HepG2 (cell line): ENCODE measurements at regions not wholly inside any gene's neighbourhood (a gene's known extent, or its start where the extent isn't known, plus 50 kb on each side); places are given as distances from the start of the nearest gene placed in this dataset.
"Not testable (repeated sequence)": the region's sequence is repeated elsewhere in the genome, so short reads cannot be mapped to it uniquely, and the experiment has no call there.

Experiments used
- DNMT3B ChIP-seq: conservative IDR thresholded peaks from 2 replicates; pipeline ENCODE4 v1.6.1; 2016; ENCODE audit warnings: missing biosample characterization, control low read depth
- ERF ChIP-seq: IDR thresholded peaks from 2 replicates; pipeline ENCODE4 v1.6.1; 2018; ENCODE audit warnings: missing biosample characterization, missing genetic modification reagents
- FOXP1 ChIP-seq, 2 experiments: fragments of 450-650 bp in 1 of 2; IDR thresholded peaks; 2 replicates each; pipeline ENCODE4 v1.6.1; 2017 to 2018; ENCODE audit warnings: antibody characterized with exemption in 1 of 2
- HOXD1 ChIP-seq: sonication (generic); formaldehyde crosslinking; IDR thresholded peaks from 2 replicates; pipeline ENCODE4 v1.5.0; 2020; ENCODE audit warnings: missing genetic modification reagents
- PHF8 ChIP-seq: sonication (generic); formaldehyde crosslinking; IDR thresholded peaks from 2 replicates; pipeline ENCODE4 v1.5.0; 2020; ENCODE audit warnings: missing genetic modification reagents
- POLR2G ChIP-seq: fragments of 200-400 bp; formaldehyde crosslinking; IDR thresholded peaks from 2 replicates; pipeline ENCODE4 v1.6.1; 2018; ENCODE audit warnings: mild to moderate bottlenecking, low read depth, low read length, moderate library complexity
- SALL1 ChIP-seq: sonication (generic); formaldehyde crosslinking; IDR thresholded peaks from 2 replicates; pipeline ENCODE4 v1.8.0; 2022; ENCODE audit warnings: mild to moderate bottlenecking, missing genetic modification reagents
- SP2 ChIP-seq: sonication (generic); formaldehyde crosslinking; IDR thresholded peaks from 2 replicates; pipeline ENCODE4 v1.5.1; 2020; ENCODE audit warnings: mild to moderate bottlenecking, missing genetic modification reagents
- TOPORS ChIP-seq: sonication (generic); formaldehyde crosslinking; IDR thresholded peaks from 2 replicates; pipeline ENCODE4 v1.8.0; 2023; ENCODE audit warnings: mild to moderate bottlenecking, missing genetic modification reagents
- YEATS4 ChIP-seq: sonication (generic); formaldehyde crosslinking; IDR thresholded peaks from 2 replicates; pipeline ENCODE4 v1.4.0; 2020; ENCODE audit warnings: missing genetic modification reagents, borderline replicate concordance
- ZNF263 ChIP-seq: sonication (generic); formaldehyde crosslinking; IDR thresholded peaks from 2 replicates; pipeline ENCODE4 v1.4.0; 2020; ENCODE audit warnings: missing genetic modification reagents
- ZNF343 ChIP-seq: sonication (generic); formaldehyde crosslinking; IDR thresholded peaks from 2 replicates; pipeline ENCODE4 v1.4.0; 2020; ENCODE audit warnings: mild to moderate bottlenecking, missing genetic modification reagents
- ZNF629 ChIP-seq: sonication (generic); formaldehyde crosslinking; conservative IDR thresholded peaks from 2 replicates; pipeline ENCODE4 v1.5.0; 2020; ENCODE audit warnings: missing genetic modification reagents
- ZNF775 ChIP-seq: sonication (generic); formaldehyde crosslinking; IDR thresholded peaks from 2 replicates; pipeline ENCODE4 v1.4.0; 2020; ENCODE audit warnings: missing genetic modification reagents, mild to moderate bottlenecking, moderate library complexity, borderline replicate concordance
- ZNF777 ChIP-seq: sonication (generic); formaldehyde crosslinking; IDR thresholded peaks from 2 replicates; pipeline ENCODE4 v1.4.0; 2020; ENCODE audit warnings: missing genetic modification reagents
- ZSCAN31 ChIP-seq: sonication (generic); formaldehyde crosslinking; IDR thresholded peaks from 2 replicates; pipeline ENCODE4 v1.5.0; 2020; ENCODE audit warnings: low read depth, mild to moderate bottlenecking, missing genetic modification reagents
- ZZZ3 ChIP-seq: sonication (generic); formaldehyde crosslinking; IDR thresholded peaks from 2 replicates; pipeline ENCODE4 v1.4.0; 2020; ENCODE audit warnings: missing genetic modification reagents, mild to moderate bottlenecking, borderline replicate concordance
- TF ChIP-seq, protein P1 (sequence below): IDR thresholded peaks from 2 replicates; pipeline ENCODE4 v1.6.1; 2018; ENCODE audit warnings: missing genetic modification reagents
- TF ChIP-seq, protein P2 (sequence below): sonication (generic); formaldehyde crosslinking; IDR thresholded peaks from 2 replicates; pipeline ENCODE4 v1.5.0; 2020; ENCODE audit warnings: missing genetic modification reagents
- TF ChIP-seq, protein P3 (sequence below): sonication (generic); formaldehyde crosslinking; IDR thresholded peaks from 2 replicates; pipeline ENCODE4 v1.5.0; 2020; ENCODE audit warnings: missing genetic modification reagents, mild to moderate bottlenecking, borderline replicate concordance
- TF ChIP-seq, protein P4 (sequence below): sonication (generic); formaldehyde crosslinking; IDR thresholded peaks from 2 replicates; pipeline ENCODE4 v1.4.0; 2020; ENCODE audit warnings: missing genetic modification reagents
- TF ChIP-seq, protein P5 (sequence below): sonication (generic); formaldehyde crosslinking; conservative IDR thresholded peaks from 2 replicates; pipeline ENCODE4 v1.8.0; 2022; ENCODE audit warnings: mild to moderate bottlenecking, moderate library complexity, missing genetic modification reagents
- TF ChIP-seq, protein P6 (sequence below): IDR thresholded peaks from 2 replicates; pipeline ENCODE4 v1.6.1; 2016

DNA sequence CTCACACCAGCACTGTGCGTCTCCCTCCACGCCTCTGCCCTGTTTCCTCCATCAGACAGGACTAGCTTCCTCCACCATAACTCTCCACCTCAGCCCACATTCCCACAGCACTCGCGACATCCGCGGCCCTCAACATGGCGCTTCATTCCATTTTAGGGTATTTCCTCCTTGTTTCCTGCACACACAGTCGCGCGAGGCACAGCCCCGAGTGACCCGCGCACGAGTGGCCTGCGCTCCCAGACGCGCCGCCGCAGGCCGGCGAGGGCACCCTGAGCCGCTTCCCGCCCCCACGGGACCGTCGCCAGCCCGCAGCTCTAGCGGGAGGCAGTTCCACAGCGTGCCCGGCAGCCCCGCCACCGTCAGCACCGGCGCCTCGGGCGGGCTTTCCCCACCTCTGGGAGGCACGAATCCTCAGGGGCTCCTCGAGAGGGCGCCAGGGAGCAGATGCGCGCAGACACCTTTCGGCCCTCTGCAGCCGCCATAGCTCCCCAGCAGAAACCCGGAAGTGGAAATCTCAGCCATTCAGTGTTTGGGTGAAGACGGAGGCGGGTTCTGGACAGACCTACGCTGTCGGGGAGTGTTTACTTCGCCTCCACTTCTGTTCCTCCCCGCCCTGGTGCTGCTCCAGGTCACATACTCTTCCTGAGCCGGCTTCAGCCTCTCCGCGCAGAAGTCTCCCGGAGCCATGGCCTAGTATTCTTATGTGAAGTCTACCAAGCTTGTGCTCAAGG lies 136.6 kb downstream of the FOXD4L6 start (continued):
- TF ChIP-seq, protein P1, sequence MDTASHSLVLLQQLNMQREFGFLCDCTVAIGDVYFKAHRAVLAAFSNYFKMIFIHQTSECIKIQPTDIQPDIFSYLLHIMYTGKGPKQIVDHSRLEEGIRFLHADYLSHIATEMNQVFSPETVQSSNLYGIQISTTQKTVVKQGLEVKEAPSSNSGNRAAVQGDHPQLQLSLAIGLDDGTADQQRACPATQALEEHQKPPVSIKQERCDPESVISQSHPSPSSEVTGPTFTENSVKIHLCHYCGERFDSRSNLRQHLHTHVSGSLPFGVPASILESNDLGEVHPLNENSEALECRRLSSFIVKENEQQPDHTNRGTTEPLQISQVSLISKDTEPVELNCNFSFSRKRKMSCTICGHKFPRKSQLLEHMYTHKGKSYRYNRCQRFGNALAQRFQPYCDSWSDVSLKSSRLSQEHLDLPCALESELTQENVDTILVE (CRISPR knock-in tag): peak; percentile 92; the same call in 1 of the 2 replicates
- TF ChIP-seq, protein P2, sequence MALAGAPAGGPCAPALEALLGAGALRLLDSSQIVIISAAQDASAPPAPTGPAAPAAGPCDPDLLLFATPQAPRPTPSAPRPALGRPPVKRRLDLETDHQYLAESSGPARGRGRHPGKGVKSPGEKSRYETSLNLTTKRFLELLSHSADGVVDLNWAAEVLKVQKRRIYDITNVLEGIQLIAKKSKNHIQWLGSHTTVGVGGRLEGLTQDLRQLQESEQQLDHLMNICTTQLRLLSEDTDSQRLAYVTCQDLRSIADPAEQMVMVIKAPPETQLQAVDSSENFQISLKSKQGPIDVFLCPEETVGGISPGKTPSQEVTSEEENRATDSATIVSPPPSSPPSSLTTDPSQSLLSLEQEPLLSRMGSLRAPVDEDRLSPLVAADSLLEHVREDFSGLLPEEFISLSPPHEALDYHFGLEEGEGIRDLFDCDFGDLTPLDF (CRISPR knock-in tag): peak; percentile 90
- TF ChIP-seq YEATS4 (CRISPR knock-in tag): peak; percentile 96
- TF ChIP-seq HOXD1 (CRISPR knock-in tag): peak; percentile 67; the same call in 1 of the 2 replicates
- TF ChIP-seq, protein P3, sequence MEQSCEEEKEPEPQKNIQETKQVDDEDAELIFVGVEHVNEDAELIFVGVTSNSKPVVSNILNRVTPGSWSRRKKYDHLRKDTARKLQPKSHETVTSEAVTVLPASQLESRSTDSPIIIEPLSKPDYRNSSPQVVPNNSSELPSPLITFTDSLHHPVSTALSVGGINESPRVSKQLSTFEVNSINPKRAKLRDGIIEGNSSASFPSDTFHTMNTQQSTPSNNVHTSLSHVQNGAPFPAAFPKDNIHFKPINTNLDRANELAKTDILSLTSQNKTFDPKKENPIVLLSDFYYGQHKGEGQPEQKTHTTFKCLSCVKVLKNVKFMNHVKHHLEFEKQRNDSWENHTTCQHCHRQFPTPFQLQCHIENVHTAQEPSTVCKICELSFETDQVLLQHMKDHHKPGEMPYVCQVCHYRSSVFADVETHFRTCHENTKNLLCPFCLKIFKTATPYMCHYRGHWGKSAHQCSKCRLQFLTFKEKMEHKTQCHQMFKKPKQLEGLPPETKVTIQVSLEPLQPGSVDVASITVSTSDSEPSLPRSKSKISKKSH (CRISPR knock-in tag): peak; percentile 91
- TF ChIP-seq, protein P4, sequence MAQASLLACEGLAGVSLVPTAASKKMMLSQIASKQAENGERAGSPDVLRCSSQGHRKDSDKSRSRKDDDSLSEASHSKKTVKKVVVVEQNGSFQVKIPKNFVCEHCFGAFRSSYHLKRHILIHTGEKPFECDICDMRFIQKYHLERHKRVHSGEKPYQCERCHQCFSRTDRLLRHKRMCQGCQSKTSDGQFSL (CRISPR knock-in tag): peak; percentile 65; the same call in 1 of the 2 replicates
- TF ChIP-seq ZNF343: peak; percentile 99
- TF ChIP-seq ZZZ3 (CRISPR knock-in tag): peak; percentile 93
- TF ChIP-seq SALL1: peak; percentile 84
- TF ChIP-seq ZSCAN31 (CRISPR knock-in tag): peak; percentile 93
- TF ChIP-seq ZNF775 (CRISPR knock-in tag): peak; percentile 68; the same call in 1 of the 2 replicates
- TF ChIP-seq ZNF629 (CRISPR knock-in tag): peak; percentile 56
- TF ChIP-seq SP2 (CRISPR knock-in tag): peak; percentile 69
- peak; percentile 42; the same call in 1 of the 2 replicates for TF ChIP-seq ZNF263 (CRISPR knock-in tag)
- TF ChIP-seq DNMT3B (CRISPR knock-in tag): peak; percentile 42; the same call in 1 of the 2 replicates
- peak; percentile 96 for TF ChIP-seq ERF
- not testable (repeated sequence) for TF ChIP-seq FOXP1 (IDR thresholded peaks at IDR 0.05)
- TF ChIP-seq FOXP1 (CRISPR knock-in tag; IDR thresholded peaks at IDR 0.05): peak; percentile 42
- TF ChIP-seq, protein P5, sequence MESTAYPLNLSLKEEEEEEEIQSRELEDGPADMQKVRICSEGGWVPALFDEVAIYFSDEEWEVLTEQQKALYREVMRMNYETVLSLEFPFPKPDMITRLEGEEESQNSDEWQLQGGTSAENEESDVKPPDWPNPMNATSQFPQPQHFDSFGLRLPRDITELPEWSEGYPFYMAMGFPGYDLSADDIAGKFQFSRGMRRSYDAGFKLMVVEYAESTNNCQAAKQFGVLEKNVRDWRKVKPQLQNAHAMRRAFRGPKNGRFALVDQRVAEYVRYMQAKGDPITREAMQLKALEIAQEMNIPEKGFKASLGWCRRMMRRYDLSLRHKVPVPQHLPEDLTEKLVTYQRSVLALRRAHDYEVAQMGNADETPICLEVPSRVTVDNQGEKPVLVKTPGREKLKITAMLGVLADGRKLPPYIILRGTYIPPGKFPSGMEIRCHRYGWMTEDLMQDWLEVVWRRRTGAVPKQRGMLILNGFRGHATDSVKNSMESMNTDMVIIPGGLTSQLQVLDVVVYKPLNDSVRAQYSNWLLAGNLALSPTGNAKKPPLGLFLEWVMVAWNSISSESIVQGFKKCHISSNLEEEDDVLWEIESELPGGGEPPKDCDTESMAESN (CRISPR knock-in tag): peak; percentile 96
- TF ChIP-seq TOPORS (CRISPR knock-in tag): peak; percentile 95
- peak; percentile 84 for TF ChIP-seq ZNF777 (CRISPR knock-in tag)
- peak; percentile 93 for TF ChIP-seq PHF8 (CRISPR knock-in tag)
- TF ChIP-seq, protein P6, sequence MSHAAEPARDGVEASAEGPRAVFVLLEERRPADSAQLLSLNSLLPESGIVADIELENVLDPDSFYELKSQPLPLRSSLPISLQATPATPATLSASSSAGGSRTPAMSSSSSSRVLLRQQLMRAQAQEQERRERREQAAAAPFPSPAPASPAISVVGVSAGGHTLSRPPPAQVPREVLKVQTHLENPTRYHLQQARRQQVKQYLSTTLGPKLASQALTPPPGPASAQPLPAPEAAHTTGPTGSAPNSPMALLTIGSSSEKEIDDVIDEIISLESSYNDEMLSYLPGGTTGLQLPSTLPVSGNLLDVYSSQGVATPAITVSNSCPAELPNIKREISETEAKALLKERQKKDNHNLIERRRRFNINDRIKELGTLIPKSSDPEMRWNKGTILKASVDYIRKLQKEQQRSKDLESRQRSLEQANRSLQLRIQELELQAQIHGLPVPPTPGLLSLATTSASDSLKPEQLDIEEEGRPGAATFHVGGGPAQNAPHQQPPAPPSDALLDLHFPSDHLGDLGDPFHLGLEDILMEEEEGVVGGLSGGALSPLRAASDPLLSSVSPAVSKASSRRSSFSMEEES (CRISPR knock-in tag): peak; percentile 57
- peak; percentile 93 for TF ChIP-seq POLR2G
